GM12878 (cell line): ENCODE measurements at regions not wholly inside any gene's neighbourhood (a gene's known extent, or its start where the extent isn't known, plus 50 kb on each side); places are given as distances from the start of the nearest gene placed in this dataset.

Experiments used
- ATAC-seq: fragments of 200-7000 bp; cut with Tn5 transposase; 3 replicates; pipeline ENCODE4 v1.9.1; 2020; ENCODE audit warnings: mild to moderate bottlenecking, moderate library complexity
- BruUV-seq: library from RNA; stranded (reverse); fragments of 400-500 nt; replicated peaks from 2 replicates; lab custom pipeline; 2021; lab: Mats Ljungman, UMichigan
- CTCF ChIA-PET: fragments of 300-600 bp; sonication (Branson Sonifier 250); formaldehyde crosslinking; extraction: SDS; loops from one replicate; lab custom pipeline; 2021; ENCODE audit warnings: inconsistent platforms; lab: Yijun Ruan, JAX
- POLR2A ChIA-PET: fragments of 350-600 bp; formaldehyde crosslinking; extraction: SDS; loops from one replicate; lab custom pipeline; 2021; ENCODE audit warnings: inconsistent platforms; lab: Charles Lee
- RAD21 ChIA-PET: fragments of 300-600 bp; sonication (Branson Sonifier 250); formaldehyde crosslinking; loops from one replicate; lab custom pipeline; 2023; ENCODE audit warnings: antibody characterized with exemption; ENCODE audit not compliant: unreplicated experiment; lab: Charles Lee
- SMC1A ChIA-PET: fragments of 300-600 bp; sonication (Branson Sonifier 250); formaldehyde crosslinking; loops from one replicate; lab custom pipeline; 2023; ENCODE audit not compliant: unreplicated experiment, uncharacterized antibody; lab: Charles Lee
- DNase-seq: peaks from one replicate; pipeline ENCODE4 v3.0.0-alpha.2; 2011; ENCODE audit warnings: low read depth, low spot score
- FAIRE-seq: peaks from 3 replicates; lab custom pipeline; 2011; peaks lifted over from hg19 to GRCh38; lab: Jason Lieb, UNC
- H2AFZ ChIP-seq: 2 replicates; pipeline ENCODE4 v1.6.0; 2011; ENCODE audit warnings: low read depth, low read length, control low read depth; ENCODE audit not compliant: control insufficient read depth
- H3K27ac ChIP-seq: 2 replicates; pipeline ENCODE4 v1.5.1; 2011; ENCODE audit warnings: control low read depth; ENCODE audit not compliant: control insufficient read depth, insufficient read depth
- H3K27me3 ChIP-seq, 2 experiments: replicated peaks in 1 of 2; 2 replicates each; pipeline versions ENCODE4 v1.6.0 to v1.6.1; 2011; ENCODE audit warnings: low read length in 1 of 2; ENCODE audit not compliant: control insufficient read depth in 2 of 2, insufficient read depth in 2 of 2
- H3K36me3 ChIP-seq, 2 experiments: 2 replicates each; pipeline ENCODE4 v1.5.1; 2011; ENCODE audit warnings: low read length in 1 of 2; ENCODE audit not compliant: control insufficient read depth in 2 of 2, insufficient read depth in 2 of 2
- H3K4me1 ChIP-seq: 2 replicates; pipeline ENCODE4 v1.6.1; 2011; ENCODE audit warnings: mild to moderate bottlenecking, low read length, moderate library complexity, mixed read lengths; ENCODE audit not compliant: control insufficient read depth, insufficient read depth
- H3K4me2 ChIP-seq: 2 replicates; pipeline ENCODE4 v1.6.0; 2011; ENCODE audit warnings: control low read depth; ENCODE audit not compliant: control insufficient read depth, insufficient read depth
- H3K4me3 ChIP-seq: fragments of 200-600 bp; sonication (generic); 2 replicates; pipeline ENCODE4 v1.5.1; 2016
- H3K79me2 ChIP-seq: 2 replicates; pipeline ENCODE4 v1.6.0; 2011; ENCODE audit warnings: low read length; ENCODE audit not compliant: control insufficient read depth, insufficient read depth
- H3K9ac ChIP-seq: 2 replicates; pipeline ENCODE4 v1.8.0; 2011; ENCODE audit warnings: low read length, control low read depth, mixed read lengths; ENCODE audit not compliant: control insufficient read depth, insufficient read depth
- H3K9me3 ChIP-seq: replicated peaks from 3 replicates; pipeline ENCODE4 v1.5.1; 2011; ENCODE audit warnings: mild to moderate bottlenecking, low read length; ENCODE audit not compliant: control insufficient read depth, insufficient read depth
- H4K20me1 ChIP-seq: 2 replicates; pipeline ENCODE4 v1.6.0; 2011; ENCODE audit not compliant: control insufficient read depth, insufficient read depth
- CTCF ChIP-seq, 3 experiments: IDR thresholded peaks in 2 of 3; conservative IDR thresholded peaks in 1 of 3; 2 replicates each; pipeline ENCODE4 v1.5.1; 2011; ENCODE audit warnings: low read depth in 3 of 3, low read length in 3 of 3, mild to moderate bottlenecking in 3 of 3, control low read depth in 2 of 3, moderate library complexity in 2 of 3, inconsistent platforms in 1 of 3, mixed read lengths in 1 of 3; ENCODE audit not compliant: control insufficient read depth in 2 of 3, insufficient read depth in 1 of 3; ENCODE audit errors: extremely low read depth in 1 of 3
- E4F1 ChIP-seq: fragments of 450-650 bp; IDR thresholded peaks from 2 replicates; pipeline ENCODE4 v1.6.1; 2018; ENCODE audit warnings: borderline replicate concordance, mild to moderate bottlenecking; ENCODE audit not compliant: partially characterized antibody
- FOXK2 ChIP-seq: fragments of 450-650 bp; IDR thresholded peaks from 2 replicates; pipeline ENCODE4 v1.6.1; 2017; ENCODE audit warnings: mild to moderate bottlenecking, moderate library complexity
- NFYB ChIP-seq: IDR thresholded peaks from 2 replicates; pipeline ENCODE4 v1.6.1; 2011; ENCODE audit warnings: low read depth, mild to moderate bottlenecking, low read length, improper control_type of control experiment, moderate library complexity; ENCODE audit not compliant: insufficient read depth
- NR2F1 ChIP-seq: fragments of 450-650 bp; conservative IDR thresholded peaks from 2 replicates; pipeline ENCODE4 v1.6.1; 2017; ENCODE audit warnings: mild to moderate bottlenecking
- SP1 ChIP-seq: IDR thresholded peaks from one replicate; pipeline ENCODE4 v1.6.1; 2011; ENCODE audit warnings: low read depth, low read length
- SRF ChIP-seq, 2 experiments: IDR thresholded peaks; 2 replicates each; pipeline ENCODE4 v1.6.1; 2011; ENCODE audit warnings: low read depth in 2 of 2, low read length in 2 of 2, mild to moderate bottlenecking in 1 of 2, moderate library complexity in 1 of 2
- TBL1XR1 ChIP-seq: IDR thresholded peaks from 2 replicates; pipeline ENCODE4 v1.6.1; 2012; ENCODE audit warnings: low read depth, low read length, improper control_type of control experiment
- WRNIP1 ChIP-seq: IDR thresholded peaks from 2 replicates; pipeline ENCODE4 v1.6.1; 2011; ENCODE audit warnings: low read depth, low read length, improper control_type of control experiment, borderline replicate concordance
- WGBS: methylation state at CpG from one replicate; pipeline ENCODE4 v1.1.6; 2016; ENCODE audit warnings: low lambda C conversion rate; ENCODE audit not compliant: insufficient replicate concordance, insufficient coverage; ENCODE audit errors: missing lambda C conversion rate; 5-methylcytosine and 5-hydroxymethylcytosine counted together
- in situ Hi-C: fragments of 300-500 bp; cut with MboI; formaldehyde crosslinking; loops from 9 replicates; pipeline ENCODE4 v1.14.3; 2018; ENCODE audit warnings: mixed read lengths
- intact Hi-C: fragments of 100-400 bp; cut with micrococcal nuclease; formaldehyde crosslinking; loops from one replicate; pipeline ENCODE4 v1.14.2; 2022; ENCODE audit not compliant: unreplicated experiment

- Histone ChIP-seq H3K4me1 (no peaks in the 10 kb centered on the region), H3K4me2 (no peak overlapping the region), H3K36me3 (no peaks in the 10 kb centered on the region), H3K79me2 (no peaks in the 10 kb centered on the region), H3K27ac (no peak overlapping the region), H3K27me3 (no peaks in the 10 kb centered on the region; a peak in 1 of 4 replicates), H3K9me3 (no peaks in the 10 kb centered on the region), H4K20me1 (no peaks in the 10 kb centered on the region), H3K4me3 (no peak overlapping the region), H2AFZ (no peak overlapping the region), H3K9ac (no peak overlapping the region)
- no TSS peak for BruUV-seq
- intact Hi-C loops: no loop called here
- in situ Hi-C loops: no loop called here
- no peak for TF ChIP-seq E4F1
- TF ChIP-seq WRNIP1: no peak
- no peak for TF ChIP-seq NFYB
- TF ChIP-seq SRF (IDR thresholded peaks at IDR 0.05; ENCODE audit: low read depth in 2 of 2, low read length in 2 of 2): no peak
- TF ChIP-seq TBL1XR1: no peak
- TF ChIP-seq SP1: no peak
- TF ChIP-seq FOXK2: no peak
- TF ChIP-seq CTCF (IDR thresholded peaks at IDR 0.05 in 2 of 3, conservative IDR thresholded peaks at IDR 0.05 in 1 of 3; ENCODE audit: control insufficient read depth in 2 of 3, extremely low read depth in 1 of 3, insufficient read depth in 1 of 3, low read depth in 3 of 3, low read length in 3 of 3): no peak
- no peak for TF ChIP-seq NR2F1
- RAD21 ChIA-PET: no interaction called here
- POLR2A ChIA-PET: no interaction called here
- FAIRE-seq (no peak), ATAC-seq (no peak), DNase-seq (no peak)
- CTCF ChIA-PET: interaction anchor here (0.5 kb wide), 1 partner anchor 764 kb away, joined by 3 read pairs; no protein-coding TSS in a partner anchor
- 29% methylated on average over 9 of the region's 9 CpGs for WGBS
- SMC1A ChIA-PET: no interaction called here
Observed at GRCh38 chr9:32698706-32699277, 63.3 kb upstream of the TAF1L start.
